HG03378 (cell line): ENCODE measurements at regions not wholly inside any gene's neighbourhood (a gene's known extent, or its start where the extent isn't known, plus 50 kb on each side); places are given as distances from the start of the nearest gene placed in this dataset.
A peak's percentile ranks its signal among the peaks of the same experiment; 100 is the strongest.
"Not testable (repeated sequence)": the region's sequence is repeated elsewhere in the genome, so short reads cannot be mapped to it uniquely, and the experiment has no call there.

Source experiments
- ATAC-seq: cut with Tn5 transposase; IDR thresholded peaks from one replicate; pipeline ENCODE4 v1.9.1; 2021; ENCODE audit warnings: mild to moderate bottlenecking, moderate library complexity; ENCODE audit not compliant: unreplicated experiment

DNA sequence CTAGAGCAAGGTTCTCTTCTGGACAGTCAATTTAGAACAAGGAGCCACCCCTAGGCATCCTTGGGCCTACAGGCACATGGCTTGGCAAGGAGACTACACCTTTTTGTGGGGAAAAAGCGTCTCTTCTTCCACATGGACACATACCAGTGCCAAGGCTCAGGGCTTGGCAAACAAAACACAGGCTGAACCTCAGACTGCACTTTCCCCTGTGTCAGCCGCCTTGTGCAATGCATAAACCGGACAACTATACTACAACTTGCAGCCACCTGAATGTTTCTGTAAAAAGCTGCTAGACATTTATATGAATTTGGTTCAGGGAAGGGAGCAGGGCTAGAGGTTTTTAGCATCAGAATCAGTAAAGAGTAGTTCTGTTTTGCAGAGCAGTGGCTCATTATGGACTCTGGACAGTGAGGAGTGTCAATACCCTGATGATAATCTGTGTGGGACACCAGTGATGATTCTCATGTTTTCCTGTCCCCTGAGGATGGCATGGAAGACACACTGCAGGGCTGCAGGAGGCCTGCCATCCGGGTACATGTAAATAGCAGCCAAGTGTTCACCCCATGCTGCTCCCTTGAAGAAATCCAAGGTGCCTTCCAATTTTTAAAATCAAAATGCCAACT, 118.9 kb downstream of the GATA3 start:
- no peak for ATAC-seq

DNA sequence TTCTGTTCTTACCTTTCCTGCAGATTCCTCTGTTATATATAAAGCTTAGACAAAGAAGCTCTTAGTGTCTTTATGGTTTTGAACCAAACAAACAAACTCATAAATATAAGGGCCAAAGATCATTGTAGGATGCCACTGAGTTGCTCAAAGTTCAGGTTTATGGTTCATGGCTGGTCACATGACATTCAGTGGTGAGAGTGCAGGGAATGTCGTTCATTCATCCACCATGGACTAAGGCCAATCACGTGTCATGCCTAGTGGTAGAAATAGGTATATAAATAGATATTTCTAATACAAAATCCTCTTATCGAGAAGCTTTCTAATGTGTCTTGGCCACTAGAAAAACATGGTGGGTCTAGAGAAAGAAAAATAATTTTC, 119.4 kb downstream of the GATA3 start:
- no peak for ATAC-seq

DNA sequence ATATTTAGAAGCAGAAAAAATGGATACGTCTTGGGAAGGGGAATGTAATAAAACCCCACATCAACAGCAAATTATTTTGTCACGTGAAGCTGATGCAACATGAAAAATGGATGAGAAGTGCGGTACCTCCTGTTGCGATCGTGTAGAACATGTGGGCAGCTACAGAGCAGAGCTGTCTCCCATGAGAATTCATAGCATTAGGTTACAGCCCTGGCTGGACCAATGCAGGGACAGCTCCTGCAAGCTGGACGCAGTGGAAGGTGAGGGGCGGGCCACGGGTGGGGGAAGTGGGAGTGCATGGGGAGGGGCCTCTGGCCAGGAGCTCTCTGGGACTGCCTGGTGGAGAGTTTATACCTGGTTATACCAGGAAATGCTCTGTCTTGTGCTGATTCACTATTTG, 120.3 kb downstream of the GATA3 start:
- no peak for ATAC-seq

DNA sequence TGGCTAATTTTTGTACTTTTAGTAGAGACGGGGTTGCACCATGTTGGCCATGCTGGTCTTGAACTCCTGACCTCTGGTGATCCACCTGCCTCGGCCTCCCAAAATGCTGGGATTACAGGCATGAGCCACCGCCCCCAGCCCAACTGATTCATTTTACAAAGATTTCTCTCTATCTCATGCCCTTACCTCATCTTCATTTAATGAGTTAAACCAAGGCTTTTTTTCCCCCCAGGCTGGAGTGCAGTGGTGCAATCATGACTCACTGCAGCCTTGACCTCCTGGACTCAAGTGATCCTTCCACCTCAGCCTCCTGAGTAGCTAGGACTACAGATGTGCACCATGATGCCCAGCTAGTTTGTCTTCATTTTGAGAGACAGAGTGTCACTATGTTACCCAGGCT, 123.0 kb downstream of the GATA3 start:
- not testable (repeated sequence) for ATAC-seq

DNA sequence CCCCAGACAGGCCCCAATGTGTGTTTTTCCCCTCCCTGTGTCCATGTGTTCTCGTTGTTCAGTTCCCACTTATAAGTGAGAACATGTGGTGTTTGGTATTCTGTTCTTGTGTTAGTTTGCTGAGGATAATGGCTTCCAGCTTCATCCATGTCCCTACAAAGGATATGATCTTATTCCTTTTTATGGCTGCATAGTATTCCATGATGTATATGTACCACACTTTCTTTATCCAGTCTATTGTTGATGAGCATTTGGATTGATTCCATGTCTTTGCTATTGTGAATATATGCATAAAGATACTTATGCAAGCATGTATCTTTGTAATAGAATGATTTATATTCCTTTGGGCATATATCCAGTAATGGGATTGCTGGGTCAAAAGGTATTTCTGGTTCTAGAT, 125.3 kb downstream of the GATA3 start:
- not testable (repeated sequence) for ATAC-seq

DNA sequence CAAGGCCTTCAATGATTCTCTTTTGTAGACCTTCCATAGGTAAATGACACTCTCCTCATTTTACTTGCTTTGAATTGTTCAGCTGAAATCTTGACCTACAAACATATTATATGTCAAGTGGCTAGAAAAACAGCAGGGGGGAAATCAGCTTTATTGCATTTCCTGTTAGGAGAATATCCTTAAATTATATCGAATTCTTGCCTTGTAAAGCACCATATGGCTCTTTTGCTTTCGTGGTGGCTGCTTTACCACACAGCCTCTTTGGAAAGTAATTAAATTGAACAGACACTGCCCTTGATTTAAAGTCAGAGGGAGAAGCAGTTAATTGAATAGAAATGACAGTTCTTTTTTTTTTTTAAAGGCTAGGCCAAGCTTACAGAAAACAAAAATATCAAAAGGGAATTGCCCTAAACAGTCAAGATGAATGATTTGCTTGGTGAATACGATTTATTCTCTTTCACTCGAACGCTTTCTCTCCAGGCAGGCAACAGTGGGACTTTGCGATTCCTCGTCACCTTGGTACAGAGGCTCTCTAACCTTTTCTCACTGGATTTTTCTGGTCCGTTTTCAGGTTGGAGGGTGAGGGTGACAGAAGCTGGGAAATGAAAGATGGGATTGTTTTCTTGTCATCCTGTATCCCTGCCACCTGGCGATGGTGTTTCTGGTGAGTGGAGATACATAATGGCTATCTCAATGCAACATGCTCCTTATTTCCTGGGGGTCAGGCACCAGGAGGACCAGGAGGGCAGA, 126.0 kb downstream of the GATA3 start:
- ATAC-seq, result no peak

DNA sequence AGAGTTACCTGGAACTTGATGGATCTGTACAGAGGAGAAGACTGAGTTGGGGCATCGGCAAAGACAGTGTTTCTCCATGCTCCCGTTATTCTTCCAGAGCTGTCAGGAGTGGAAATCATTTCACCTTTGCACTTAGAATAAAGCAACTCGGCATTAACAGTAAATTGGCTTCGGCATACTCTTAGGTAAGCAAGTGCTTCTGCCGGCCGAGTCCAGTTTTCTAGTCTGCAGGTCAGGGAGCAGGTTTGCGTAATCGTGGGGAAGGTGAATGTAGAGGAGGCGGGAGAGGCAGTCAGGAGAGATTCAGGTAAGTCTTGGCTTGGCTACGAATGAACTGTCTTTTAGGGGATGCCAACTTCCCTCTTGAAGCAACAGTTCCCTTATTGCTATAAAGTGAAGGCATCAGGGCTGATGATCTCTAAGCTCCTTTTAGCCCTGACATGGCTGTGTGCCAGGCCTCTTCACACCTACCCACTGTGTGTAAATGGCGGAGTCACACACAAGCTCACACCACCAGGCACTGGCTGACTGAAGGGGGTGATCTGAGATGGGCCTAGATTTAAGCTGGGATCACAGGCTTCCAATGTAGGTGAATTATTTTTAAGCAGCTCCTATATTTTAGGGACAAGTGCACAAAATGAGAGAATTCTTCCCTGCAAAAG, 127.1 kb downstream of the GATA3 start:
- no peak for ATAC-seq

DNA sequence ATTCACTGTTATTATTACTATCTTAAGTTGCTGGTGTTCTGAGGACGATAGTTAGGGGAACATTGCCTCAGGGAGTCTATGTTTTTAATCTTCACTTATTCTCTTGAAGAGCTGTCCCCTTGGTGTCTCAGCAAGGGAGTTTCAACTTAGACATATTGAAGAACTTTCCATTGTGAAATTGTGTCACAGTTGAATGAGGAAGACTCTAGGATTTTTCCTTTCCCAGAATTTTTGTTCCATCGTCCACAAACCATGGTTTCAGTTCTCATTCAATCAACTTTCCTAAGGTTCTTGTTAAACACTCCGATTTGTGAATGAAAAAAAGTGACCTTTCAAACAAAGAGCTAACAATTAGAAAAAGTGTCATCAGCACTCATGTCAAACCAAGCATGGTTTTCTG, 128.3 kb downstream of the GATA3 start:
- no peak for ATAC-seq

DNA sequence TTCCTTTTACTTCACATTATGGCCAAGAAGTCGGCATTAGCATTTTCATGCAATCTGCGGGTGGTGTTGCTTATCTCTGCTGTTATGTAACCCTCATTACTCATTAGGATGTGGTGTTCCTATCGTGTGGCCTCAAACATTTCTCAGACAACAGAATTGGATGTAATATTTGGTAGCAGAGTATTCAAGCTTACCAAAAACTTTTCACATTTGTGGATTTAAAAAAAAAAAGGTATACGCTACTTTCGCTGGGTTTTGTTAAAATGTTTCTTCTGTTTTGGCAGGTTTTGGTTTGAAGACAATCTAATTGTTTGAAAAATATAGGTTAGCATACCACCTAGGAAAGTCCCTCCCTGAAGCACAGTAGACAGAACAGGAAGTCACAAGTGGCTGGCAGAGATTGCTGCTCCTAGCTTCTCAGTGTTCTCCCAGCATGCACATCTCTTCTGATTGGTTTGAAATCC, 128.8 kb downstream of the GATA3 start:
- peak; percentile 83 for ATAC-seq

DNA sequence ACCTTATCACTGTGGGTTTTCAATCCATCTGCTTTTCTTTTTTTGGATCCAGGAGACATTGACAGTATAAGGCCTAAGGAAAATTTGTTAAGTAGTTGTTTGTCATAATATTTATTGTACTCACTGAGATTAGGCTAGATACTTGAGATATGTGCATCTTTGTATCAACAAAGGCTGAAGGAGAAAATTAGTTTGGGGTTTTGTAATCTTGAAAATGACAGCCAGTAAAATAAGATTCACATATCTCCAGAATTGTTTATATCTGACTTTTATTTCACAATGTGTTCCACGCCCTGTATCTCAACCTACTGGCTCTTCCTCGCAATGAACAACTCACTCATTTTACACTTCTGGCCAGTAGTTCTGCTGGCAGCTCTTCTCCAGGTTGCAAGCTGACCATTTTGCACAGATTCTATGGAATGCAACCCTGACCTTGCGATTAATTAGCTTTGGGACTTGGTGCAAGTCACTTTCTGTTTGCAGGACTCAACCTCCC, 132.7 kb downstream of the GATA3 start:
- ATAC-seq, result no peak

DNA sequence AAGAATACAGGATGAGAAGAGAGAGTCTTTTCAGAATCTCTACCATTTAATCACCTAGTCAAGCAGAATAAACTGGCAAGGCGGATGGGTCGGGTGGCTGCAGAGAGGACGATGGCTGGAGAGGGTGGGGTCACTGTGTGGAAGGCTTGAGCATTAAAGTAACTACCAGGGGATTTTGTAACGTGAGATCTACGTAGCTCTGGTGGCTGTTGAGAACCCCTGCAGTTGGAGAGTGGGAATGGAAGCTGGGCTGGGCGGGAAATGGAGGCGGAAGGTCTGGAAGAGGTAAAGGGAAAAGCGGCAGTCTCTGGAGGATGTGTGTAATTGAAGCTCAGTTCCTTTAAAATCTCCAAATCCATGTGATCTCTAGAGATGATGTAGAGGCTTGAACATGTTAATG, 135.0 kb downstream of the GATA3 start:
- no peak for ATAC-seq

DNA sequence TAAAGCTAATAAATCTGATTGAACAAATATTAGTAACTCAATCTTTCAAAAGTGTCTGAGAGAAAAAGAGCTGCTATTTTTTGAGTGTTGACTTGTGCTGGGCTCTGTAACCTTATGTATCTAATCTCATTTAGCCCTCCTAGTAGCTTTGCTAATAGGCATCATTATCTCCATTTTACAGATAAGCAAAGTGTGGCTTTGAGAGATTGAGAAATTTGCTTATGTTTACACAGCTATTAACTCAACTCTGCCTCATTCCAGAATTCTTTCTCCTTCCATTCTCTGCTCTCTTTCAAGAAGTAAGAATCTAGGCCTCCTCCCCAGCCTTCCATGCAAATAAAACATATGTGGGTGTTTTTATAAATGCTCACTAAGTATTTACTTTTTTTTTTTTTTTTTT, 137.8 kb downstream of the GATA3 start:
- no peak for ATAC-seq

DNA sequence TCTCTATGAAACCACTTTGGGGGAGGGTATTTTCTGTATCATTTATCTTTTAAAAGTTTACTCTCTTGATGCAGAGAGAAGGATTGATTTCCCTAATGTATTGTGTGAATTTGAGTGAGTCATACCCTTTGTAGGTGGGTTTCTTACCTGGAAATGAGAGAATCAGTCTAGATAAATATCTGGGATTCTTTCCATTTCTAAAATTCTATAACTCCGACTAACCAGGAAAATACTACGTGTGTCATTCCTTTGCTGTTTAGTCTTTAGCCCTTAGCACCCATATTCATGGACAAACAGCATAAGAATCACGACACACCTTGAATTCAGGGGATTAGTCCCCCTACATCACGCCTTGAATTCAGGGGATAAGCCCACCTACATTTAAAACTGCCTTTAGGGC, 139.1 kb downstream of the GATA3 start:
- ATAC-seq, result no peak

DNA sequence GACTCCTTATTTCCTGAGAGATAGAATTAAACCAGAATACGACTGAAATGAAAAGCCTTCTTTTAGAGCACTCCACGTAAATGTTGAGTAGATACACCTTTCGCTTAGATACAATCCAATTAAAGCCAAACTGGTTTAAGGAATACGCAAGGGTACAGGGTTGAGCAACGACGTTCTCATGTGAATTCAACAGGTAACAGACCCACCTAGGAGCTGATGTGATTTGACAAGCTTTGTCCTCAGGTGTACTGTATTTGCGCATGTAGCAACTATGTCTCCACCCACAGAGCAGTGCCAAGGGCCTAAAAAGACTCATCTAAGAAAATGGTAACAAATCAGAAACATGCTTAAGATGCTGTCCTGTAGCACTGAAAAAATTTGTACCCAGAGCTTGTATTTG, 139.6 kb downstream of the GATA3 start:
- ATAC-seq, result no peak

DNA sequence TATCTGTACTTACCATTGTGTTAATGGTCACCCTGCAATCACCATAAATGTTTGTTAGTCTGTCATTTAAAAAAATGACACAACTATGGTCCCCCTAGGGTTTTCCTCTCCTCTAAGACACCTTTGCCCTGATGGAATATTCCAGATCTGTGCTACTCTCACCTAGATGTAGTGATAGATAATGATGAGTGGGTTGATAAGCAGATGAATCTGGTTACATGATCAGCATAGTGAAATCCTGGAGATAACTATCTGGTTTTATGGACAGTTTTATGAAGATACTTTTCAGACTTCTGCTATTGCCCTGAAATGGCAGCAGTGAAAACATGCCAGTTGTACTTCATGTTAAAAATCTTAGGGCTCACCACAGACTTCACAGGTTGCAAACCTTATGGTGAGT, 152.4 kb downstream of the GATA3 start:
- no peak for ATAC-seq

DNA sequence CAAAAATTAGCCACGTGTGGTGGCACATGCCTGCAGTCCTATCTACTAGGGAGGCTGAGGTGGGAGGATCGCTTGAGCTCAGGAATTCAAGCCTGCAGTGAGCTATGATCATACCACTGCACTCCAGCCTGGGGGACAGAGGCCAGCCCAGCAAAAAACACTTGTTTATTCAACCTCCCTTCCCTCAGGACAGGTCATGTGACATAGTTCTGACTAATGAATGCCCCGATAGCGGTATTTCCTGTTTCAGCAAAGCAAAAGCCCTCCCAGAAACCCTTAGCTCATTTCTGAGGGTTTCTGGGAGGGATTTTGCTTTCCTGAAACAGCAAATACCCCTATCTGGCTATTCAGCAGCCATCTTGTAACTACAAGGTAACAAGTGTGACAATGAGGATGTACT, 157.1 kb downstream of the GATA3 start:
- ATAC-seq, result no peak

DNA sequence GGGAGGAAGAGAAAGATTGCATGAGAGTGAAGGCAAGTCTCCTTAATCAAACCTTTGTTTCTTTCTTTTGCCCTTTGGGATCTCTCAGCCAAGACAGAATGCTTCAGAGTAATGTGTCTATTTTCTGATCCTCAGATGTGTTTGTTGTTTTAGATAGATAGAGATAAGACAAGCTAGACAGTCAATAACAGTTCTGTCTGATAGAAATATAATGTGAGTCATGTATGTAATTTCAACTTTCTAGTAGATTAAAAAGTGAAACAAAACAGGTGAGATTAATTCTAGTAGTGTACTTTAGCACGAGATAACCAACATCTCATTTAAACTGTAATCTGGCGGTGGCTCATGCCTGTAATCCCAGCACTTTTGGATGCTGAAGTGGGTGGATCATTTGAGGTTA, 159.2 kb downstream of the GATA3 start:
- no peak for ATAC-seq

DNA sequence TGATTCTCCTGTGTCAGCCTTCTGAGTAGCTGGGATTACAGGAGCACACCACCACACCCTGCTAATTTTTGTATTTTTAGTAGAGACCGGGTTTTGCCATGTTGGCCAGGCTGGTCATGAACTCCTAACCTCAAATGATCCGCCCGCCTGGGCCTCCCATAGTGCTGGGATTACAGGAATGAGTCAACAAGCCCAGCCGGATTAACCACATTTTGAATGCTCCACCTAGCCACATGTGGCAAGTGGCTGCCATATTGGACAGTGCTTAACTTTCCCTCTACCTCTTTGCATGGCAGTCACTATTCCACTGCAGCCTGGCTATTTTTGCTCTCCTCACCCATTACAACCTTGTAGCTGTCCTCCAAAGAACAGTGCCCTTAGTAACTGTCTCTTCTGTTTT, 160.1 kb downstream of the GATA3 start:
- no peak for ATAC-seq

DNA sequence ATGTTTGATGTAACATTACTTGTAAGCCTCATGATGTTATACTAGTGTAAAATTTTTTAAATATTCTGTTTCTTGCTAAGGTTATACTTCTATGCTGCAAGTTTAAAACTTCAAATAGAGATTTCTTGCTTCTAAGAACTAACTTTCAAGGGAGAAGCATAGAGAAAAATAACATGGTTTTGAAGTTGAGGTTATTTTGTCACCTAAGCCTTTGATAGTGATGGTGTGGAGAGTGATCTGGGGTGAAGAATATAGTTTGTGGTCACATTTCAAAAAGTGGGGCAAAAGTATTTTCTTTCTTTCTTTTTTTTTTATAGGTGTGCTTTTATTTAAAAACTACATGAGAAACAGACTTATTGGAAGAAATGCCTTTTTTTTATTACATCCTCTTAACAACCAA, 162.4 kb downstream of the GATA3 start:
- no peak for ATAC-seq

DNA sequence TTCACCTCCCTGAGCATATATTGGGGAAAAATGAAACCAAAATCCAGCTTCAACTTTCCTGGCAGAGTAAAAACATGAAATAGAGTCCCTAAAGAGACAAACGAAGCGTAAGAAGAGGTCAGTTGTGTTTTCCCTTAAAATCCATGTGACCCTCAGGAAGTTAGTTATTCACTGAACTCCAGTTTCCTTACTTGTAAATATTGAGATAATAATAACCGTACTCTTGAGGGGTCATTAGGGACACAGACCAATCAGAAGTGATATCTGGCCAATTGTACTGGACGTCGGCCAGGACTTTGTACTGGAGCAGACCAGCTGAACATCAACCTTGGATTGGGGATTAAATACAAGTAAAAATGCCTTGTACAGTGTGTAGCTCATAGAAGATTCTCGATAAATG, 167.0 kb downstream of the GATA3 start:
- ATAC-seq, result no peak

DNA sequence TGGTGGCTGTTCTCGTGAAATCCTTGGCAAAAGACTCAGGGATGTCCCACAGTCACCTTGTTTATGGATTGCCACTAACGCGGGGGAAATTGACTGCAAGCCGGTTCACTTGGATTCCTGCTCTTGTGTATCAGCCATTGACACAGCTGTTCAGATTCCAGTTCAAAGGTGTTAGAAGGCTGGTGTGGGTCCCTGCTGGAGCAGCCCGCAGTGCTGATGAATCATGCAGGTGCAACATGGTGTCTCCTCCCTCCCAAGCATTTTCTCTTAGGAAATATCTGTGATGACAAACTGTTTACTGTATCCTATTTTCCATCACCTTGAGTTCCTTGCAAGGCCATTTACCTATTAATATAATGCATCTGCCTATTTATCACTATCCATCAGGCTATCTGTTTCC, 170.1 kb downstream of the GATA3 start:
- no peak for ATAC-seq

DNA sequence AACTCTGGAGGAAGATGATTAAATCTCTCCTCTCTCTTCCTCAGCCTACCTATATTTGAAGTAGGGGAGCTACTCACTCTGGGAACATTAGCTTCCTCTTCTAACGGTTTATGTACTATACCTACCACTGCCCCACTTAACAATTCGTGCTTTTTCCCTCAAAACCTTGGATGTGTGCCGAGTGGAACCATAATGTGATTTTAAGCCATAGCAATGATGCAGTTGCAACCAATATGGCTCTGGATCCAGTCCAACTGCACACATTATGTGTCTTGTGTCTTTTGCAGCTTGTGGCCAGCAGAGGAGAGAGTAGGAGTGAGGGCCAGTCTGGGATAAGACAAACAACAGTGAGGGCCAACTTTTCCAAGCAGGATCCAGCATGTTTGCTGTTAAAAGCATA, 170.7 kb downstream of the GATA3 start:
- no peak for ATAC-seq
